ENCODE measurements at regions not wholly inside any gene's neighbourhood (a gene's known extent, or its start where the extent isn't known, plus 50 kb on each side); places are given as distances from the start of the nearest gene placed in this dataset.
"Not testable (repeated sequence)": the region's sequence is repeated elsewhere in the genome, so short reads cannot be mapped to it uniquely, and the experiment has no call there.

DNA sequence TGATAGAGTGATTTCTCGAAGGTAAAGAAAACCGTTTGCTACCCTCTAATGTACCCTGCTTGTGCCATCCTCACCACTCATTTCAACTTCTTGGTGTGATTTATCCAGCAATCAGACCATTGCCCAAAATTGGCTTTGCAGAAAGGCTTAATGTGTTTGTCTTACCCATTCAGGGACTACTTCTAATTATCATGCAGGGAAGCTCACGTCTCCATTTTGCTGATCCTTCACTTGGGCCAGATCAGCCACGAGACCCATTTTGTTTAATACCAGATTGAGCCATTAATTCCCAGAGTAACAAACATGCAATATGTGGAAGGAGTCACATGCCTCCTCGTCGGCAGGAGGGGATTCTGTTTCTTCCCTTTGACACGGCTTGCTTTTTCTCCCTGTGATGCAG is 51.1 kb upstream of the CRY1 start:
- DNase-seq = no peak

DNA sequence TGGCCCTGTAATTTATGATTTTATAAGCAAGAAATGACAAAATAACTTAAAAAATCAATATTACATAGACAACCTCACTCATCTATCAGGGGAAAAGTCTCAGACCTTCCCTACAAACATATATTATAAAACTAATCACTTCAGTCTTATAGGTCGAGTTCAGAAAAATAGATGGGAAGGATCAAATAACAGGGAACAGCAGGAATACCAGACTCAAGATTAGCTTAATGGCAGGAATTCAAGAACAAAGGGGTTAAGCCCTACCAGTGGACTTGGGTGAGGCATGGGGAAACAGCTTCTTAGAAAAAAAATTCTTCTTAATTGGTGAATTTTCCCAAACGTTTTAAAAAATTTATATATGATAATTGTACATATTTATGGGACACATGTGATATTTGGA is 51.6 kb upstream of the CRY1 start:
- DNase-seq = no peak

DNA sequence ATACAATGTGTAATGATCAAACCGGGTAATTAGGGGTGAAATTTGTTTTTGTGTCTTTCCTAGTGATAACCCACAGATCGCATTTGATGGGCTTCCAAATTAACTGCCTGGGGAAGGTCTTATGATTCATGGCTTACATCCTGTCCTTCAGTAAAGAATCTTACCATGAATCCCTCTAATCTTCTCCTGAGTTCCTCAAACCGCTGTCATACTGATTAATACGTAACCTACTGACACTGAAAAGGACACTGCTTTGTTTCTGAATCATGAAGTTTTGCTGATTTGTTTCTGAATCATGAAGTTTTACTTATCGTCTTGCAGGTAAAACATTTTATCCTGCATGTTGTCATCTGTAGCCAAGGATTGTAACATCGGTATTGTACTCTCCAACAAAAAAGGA is 52.0 kb upstream of the CRY1 start:
- DNase-seq = no peak

DNA sequence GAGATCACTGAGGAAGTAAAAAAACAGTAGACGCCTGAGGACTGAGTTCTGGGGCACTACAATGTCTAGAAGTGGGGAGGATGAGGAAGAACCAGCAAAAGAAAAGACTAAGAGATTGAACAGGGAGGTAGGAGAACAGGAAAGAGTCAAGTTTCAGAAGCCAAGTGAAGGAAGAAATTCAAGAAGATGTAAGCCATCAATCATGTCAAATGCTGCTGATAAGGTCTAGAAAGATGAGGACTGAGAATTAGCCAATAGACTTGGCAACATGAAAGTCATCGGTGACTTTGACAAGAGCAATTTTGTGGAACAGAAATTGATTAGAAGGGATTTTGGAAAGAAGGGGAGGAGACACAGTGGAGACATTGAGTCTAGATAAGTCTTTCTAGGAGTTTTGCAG is 54.8 kb upstream of the CRY1 start:
- no peak for DNase-seq

DNA sequence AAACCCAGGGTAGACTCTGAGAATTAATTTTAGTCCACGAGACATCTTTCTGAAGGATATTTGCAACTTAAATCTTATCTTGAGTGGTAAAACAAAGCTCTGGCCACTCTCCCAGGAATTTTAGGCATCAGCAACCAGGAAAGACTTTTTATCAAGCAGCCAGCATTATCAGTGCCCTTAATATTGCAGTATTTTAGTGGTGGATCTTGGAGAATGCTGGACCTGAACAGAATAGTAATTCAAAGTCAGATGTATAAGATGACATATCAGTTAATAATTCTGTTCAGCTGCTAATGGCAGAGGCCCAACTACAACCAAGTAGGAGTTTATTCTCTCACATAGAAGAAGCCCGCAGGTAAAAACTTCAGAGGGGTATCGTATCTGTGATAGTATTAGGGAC is 59.0 kb upstream of the CRY1 start:
- DNase-seq = no peak

DNA sequence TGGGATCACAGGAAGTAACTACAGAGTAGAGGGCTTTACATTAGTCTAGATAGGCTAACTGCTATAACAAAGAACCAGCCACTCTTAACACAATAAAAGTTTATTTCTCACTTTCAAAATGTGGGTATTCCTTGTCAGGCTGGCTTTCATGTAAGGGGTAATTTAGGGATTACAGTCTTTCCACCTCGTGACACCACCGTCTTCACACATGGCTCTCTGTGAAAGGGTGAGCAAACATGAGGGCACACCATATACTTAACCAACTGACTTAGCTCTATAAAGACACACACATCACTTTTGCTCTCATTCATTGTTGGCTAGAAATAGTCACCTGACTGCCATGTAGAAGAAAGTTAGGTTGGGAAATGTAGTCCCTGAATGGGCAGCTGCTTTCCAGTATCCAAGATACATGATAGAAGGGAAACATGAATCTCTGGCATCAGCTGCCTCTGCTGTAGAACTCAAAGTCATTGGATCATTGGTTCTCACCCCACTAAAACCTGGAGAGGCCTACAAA is 66.1 kb upstream of the CRY1 start:
- no peak for DNase-seq

DNA sequence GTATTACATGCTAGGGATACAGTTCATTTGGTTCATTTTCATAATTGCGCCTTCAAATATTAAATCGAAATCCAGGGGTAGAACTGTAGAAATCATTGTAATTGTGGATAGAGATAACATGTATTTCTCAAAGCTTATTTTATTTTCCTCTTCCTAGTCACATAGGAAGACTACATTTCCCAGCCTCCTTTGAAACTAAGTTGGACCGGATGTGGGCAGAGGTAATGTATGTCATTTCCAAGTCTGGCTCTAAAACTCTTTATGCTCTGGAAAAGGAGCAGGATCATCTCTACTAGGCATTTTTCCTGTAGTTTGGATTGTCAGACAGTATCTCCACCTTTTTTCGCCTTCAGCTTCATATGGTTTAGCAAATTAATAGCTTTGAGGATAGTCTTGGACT is 70.1 kb upstream of the CRY1 start:
- no peak for DNase-seq

DNA sequence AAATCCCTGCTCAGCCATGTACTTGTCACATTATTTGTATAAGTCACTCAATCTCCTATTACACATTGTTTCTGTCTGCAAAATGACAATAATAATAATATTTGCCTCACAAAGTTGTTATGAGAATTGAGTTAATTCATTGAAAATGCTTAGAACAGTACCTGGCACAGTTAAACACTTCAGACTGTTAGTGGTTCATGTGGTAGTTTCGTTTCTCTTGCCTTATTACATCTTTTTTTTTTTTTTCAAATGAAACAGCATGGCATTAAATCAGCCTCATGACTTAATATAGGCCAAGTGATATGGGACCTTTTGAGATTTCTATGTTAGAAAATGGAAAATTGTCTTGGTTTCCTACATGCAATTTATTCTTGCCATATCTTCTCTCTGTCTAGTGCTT is 71.0 kb upstream of the CRY1 start:
- DNase-seq = no peak

DNA sequence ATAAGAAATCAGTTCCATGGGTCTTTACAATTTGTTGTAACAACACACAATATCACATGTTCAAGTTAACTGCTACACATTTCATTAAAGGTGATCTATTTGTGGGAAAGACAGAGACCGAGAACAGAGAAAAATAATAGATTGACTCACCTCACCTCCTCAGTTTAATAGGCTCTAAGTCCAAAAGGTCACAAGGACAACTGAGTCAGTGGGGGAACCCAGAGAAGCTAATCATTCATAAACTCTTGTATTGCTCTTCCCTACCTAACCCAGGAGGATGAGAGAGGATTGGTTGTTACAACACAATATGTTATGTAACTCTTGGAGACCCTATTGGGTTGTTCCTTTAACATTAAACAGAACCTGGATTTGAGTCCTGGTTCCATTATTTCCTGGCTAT is 72.2 kb upstream of the CRY1 start:
- DNase-seq = no peak

DNA sequence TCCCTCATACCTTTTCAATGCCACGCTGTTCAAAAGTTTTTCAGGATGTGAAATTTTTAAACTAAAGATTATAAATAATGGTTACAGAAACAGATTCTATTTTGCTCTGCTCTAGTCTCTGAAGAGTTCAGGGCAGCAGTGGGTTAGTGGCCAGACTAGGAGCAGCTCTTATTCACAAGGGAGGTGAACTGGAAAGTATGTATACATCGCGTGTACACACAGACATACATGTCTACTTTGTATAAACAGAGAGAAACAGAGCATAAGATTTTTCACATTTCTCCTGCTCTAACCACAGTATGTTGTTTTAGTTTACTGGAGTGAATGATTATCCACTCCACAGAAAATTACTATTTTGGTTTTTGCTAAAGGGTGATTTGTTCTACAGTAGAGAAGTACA is 74.4 kb upstream of the CRY1 start:
- no peak for DNase-seq

DNA sequence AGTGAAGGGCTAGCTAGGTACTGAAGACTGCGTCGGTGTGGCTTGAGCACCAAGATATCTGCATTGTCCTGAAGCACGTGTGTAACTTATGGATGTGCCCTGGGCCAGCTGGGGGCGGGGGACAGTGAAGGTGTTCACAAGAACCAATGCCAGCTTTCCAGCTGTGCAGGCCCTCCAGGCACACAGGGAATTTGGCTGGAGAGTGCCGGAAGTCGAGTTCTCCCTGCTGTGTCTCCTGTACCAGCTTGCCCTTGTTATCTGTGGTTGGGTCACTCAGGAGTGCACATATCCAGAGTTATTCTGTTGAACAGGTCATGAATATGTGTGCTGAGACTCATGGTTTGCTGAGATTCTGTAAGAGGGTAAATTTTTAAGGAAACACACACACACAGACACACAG is 75.9 kb upstream of the CRY1 start:
- DNase-seq = no peak

DNA sequence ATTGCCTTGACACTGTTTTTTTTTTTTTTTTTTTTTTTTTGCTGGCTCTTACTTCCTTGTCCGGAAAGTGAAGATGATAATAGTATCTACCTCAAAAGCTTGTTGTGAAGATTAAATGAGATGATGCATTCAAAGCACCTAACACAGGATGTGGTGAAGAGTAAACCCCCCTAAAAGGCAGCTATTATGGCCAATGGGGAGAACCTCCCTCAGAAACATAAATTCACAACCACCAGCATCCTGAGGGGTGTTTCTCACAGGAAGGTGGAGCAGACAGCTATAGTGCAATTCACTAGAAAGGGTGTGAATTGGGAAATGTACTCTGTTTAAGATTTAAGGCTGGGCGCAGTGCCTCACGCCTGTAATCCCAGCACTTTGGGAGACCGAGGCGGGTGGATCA is 85.4 kb upstream of the CRY1 start:
- no peak for DNase-seq

DNA sequence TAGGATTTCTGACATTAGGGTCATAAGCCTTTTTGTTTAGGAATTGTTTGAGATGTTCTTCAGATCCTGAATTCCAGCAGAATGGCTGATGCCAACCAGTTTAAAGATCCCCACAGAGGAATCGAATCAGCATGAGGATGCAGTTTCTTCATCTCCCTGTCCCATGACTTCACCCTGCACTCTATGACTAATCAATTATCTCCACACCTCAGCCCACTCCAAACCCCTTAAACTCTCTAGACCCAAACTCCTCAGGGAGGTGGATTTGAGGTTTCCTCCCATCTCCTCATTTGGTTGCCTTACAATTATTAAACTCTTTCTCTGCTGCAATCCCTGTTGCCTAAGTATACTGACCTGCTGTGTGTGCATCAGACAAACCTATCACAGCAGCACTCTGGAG is 86.5 kb upstream of the CRY1 start:
- DNase-seq = no peak

DNA sequence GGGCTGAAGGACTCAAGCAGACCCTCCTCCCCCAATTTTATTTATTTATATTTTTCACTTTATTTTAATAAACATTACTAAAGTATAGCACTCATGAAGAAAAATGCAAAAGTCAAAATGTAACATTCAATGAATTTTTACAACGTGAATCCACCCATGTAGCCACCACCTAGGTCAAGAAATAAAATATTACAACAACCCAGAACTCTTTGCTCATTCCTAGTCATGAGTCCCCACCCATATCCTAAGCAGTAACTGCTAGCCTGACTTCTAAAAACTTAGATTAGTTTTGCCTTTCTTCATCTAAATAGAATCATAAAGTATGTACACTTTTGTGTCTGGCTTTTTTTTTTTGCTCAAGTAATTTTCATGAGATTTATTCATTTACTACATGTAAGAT is 86.9 kb upstream of the CRY1 start:
- no peak for DNase-seq

DNA sequence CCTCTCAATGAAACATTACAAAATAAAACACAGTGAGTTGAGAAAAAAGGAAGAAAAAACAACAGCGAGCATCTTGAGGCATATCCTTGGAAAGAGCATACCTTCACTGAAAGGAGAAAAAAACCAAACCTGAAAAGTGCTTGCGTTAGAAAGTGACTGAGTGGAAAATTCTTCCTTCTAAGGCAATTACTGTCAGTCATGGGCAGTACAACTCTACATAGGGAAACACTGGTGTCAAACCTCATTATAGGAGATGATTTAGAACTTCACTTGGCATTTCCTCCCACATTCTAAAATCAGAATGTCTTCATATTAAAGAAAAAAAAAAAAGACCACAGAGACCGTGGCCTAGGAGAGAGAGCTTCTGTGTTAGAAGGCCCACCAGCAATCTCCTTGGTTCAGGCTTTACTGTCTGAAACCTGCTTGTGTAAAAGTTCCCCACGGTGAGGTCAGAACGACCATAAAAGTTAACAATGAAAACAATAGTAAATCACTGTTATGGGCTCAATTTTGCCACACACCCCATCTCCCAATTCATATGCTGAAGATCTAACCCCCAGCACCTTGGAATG is 91.1 kb upstream of the CRY1 start:
- DNase-seq = no peak

DNA sequence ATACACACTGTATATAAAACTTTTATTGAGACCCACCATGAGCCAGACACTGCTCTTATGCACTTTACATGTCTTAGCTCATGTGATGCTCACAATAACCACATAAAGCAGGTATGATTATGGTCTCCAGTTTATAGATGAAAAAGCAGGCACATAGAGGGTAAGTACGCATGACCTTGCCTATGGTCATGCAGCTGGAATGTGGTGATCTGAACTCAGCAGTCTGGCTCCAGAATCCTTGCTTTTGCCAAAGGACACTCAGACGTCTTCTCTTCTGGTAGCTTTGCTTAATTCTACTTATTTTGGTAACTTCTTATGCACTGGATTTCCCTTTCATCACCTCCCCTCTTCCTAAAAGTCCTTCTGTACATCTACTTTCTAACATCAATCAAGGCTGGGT is 103.3 kb upstream of the CRY1 start:
- DNase-seq = no peak

DNA sequence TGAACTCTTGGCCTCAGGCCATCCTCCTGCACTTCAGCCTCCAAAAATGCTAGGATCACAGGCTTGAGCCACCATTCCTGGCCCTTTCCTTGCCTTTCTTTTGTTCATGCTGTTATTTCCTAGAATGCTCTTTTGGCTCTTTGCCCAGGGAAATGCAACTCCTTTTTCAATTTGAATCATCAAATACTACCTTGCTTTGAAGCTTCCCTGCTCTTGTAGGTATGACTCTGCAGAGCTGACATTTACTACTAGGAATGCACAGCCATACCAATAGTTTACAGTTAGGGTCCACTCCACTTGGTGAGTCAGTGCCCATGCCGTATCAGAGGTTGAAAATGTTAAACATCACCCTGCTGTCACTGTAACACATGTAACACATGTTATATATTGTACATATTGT is 107.0 kb upstream of the CRY1 start:
- DNase-seq = no peak

DNA sequence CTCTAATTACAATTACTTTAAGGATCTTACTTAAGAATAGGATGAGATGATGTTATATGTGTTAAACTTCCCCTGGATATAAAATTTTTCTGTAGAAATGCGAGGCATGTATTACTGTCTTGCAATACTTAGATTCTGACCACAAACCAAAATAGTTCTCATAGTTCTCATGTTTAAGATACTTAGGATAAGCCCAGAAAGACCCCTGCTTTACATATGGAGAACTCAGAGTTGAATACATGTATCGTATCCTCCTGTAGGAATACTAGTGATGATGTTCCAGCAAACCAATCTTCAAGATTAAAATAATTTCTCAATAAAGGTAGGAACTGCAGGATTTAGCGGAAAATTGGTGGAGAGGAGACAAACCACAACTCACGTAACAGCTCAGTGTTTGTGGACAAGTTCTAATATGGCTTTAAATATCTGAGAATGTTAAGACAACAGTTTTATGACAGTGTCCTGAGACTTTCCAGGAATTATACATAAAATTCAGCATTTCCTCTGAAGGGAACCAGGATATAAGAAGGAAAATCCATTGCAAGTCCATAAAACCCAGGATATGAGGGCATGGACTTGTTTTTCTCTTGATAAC is 114.7 kb upstream of the CRY1 start:
- no peak for DNase-seq

DNA sequence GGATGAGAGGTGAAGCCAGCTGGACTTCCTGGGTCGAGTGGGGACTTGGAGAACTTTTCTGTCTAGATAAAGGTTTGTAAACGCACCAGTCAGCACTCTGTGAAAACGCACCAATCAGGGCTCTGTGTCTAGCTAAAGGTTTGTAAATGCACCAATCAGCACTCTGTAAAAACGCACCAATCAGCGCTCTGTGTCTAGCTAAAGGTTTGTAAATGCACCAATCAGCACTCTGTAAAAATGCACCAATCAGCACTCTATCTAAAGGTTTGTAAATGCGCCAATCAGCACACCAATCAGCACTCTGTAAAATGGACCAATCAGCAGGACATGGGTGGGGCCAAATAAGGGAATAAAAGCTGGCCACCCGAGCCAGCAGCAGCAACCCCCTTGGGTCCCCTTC is 116.4 kb upstream of the CRY1 start:
- not testable (repeated sequence) for DNase-seq

DNA sequence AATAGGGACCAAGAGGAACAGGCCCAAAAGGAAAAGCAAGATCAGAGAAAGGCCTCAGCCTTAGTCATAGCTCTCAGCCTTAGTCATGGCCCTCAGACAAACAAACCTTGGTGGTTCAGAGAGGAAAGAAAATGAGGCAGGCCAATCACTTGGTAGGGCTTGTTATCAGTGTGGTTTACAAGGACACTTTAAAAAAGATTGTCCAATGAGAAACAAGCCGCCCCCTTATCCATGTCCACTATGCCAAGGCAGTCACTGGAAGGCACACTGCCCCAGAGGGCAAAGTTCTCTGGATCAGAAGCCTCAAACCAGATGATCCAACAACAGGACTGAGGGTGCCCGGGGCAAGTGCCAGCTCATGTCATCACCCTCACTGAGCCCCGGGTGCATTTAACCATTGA is 121.0 kb upstream of the CRY1 start:
- not testable (repeated sequence) for DNase-seq

DNA sequence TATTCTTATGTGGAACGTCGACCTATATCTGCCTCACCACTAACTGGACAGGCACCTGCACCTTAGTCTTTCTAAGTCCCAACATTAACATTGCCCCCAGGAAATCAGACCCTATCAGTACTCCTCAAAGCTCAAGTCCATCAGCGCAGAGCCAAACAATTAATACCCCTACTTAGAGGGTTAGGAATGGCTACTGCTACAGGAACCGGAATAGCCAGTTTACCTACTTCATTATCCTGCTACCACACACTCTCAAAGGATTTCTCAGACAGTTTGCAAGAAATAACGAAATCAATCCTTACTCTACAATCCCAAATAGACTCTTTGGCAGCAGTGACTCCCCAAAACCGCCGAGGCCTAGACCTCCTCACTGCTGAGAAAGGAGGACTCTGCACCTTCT is 123.1 kb upstream of the CRY1 start:
- DNase-seq = not testable (repeated sequence)

DNA sequence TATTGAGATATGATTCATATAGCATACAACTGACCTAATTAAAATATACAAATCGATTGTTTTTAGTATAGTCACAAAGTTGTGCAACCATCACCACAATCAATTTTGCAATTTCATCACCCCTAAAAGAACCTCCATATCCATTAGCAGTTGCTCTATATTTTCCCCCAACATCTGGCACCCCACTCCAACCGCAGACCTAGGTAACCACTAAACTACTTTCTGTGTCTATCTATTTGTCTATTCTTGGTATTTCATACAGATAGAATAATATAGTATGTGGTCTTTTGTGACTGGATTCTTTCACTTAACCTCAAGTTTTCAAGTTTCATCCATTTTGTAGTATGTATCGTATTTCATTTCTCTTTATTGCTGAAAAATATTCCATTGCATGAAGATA is 126.0 kb upstream of the CRY1 start:
- no peak for DNase-seq

DNA sequence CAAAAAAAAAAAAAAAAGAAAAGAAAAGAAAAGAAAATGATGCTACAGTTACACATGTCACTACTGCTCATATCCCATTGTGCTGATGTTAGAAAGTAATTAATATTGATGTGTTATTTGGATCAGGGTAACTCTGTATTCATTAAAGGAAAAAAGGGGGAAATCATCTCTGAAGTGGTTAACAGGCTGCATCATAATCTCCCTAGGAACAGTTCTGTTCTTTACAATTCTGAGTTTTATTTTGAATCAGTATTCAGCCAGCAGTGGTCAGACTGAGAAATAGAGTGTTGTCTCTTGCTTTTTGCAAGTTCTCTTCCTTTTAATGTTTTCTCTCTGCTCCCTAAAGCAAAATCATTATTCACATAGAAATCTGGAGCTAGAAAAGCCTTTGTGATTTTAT is 128.6 kb upstream of the CRY1 start:
- DNase-seq = no peak

DNA sequence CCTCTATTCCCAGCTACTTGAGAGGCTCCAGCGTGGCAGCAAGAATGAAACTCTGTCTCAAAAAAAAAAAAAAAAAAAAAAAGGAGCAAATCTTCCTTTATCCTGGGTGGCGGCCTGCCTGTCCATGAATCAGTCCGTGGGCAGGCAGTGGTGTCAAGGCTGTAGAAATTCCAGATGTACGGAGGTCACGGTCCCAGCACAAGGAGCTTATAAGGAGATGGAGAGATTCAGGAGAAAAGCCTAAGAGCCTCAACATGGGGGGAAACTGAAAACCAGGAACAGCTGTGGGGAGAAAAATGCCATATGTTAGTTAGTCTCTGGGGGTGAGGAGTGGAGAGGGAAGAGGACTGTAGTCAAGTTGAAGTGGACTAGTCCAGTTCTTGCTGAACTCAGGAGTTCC is 130.5 kb upstream of the CRY1 start:
- no peak for DNase-seq

DNA sequence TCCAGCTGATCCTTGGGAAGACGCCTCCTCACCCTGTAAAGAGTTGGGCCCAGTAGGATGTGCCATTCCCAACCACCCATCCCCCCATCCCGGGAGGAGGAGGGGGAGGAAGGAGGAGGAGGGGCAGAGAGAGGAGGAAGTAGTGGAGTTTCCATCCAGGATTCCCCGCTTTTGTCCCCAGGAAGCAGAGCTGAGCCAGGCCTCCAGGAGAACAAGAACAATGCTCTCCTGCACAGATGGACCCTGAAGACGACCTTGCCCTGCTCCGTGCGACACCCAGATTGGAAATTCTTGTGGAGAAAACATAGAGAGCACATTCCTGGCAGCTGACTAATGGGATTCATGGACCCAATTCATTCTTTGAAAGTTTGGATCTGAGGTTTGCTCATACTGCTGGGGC is 132.3 kb upstream of the CRY1 start:
- DNase-seq = no peak

DNA sequence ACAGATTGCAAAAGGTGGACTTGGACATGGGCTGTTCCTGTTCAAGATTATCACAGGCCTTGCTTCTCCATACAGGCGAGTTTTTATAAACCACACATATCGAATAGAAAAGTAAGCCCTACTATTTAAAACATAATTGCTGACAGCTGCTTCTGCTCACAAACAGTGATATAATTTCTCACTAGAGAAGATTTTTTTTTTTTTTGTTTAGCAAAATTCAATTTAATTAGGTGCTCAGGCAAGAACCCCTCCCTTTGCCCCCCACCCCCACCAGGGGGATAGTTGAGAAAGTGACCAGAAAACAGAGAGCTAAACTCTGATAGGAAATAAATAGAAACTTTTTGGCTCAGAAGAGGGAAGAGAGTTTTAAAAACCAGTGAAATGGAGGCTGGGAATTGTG is 132.8 kb upstream of the CRY1 start:
- no peak for DNase-seq

Data from activated naive CD4-positive, alpha-beta T cell (primary cell).